ENCODE measurements at regions not wholly inside any gene's neighbourhood (a gene's known extent, or its start where the extent isn't known, plus 50 kb on each side); places are given as distances from the start of the nearest gene placed in this dataset.

DNA sequence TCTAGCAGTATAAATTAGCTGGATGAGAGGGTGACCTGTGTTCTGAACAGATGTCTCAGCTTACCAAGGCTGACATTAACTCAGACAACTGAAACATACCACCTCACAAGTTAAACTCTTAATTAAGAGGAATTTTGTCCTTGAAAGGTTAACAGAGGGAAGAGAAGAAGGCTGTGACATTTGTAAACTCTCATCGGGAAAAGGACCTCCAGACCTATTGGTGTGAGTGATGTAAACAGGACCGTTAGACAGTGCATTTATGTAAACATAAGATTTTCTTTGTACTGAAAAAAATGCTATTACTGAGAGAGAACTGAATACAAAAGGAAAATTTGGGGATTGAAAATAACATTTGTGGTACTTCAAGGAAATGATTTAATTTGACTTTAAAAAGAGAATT, 308.4 kb upstream of the DIAPH2 start:
- TF ChIP-seq EZH2 (IDR thresholded peaks at IDR 0.05; ENCODE audit: borderline replicate concordance, low read depth, low read length, severe bottlenecking), result no peak
- no peak for TF ChIP-seq CTCF (IDR thresholded peaks at IDR 0.05; ENCODE audit: borderline replicate concordance, extremely low read depth, low read length, poor library complexity, severe bottlenecking)
